K562 (cell line): ENCODE measurements at regions not wholly inside any gene's neighbourhood (a gene's known extent, or its start where the extent isn't known, plus 50 kb on each side); places are given as distances from the start of the nearest gene placed in this dataset.

Experiments
- ATAC-seq: fragments of 200-7000 bp; cut with Tn5 transposase; 3 replicates; pipeline ENCODE4 v1.9.1; 2020; ENCODE audit warnings: moderate library complexity
- BruUV-seq: library from RNA; stranded (reverse); fragments of 400-500 nt; replicated peaks from 2 replicates; lab custom pipeline; 2021; lab: Mats Ljungman, UMichigan
- CTCF ChIA-PET: fragments of 300-600 bp; formaldehyde crosslinking; extraction: SDS; loops from one replicate; lab custom pipeline; 2021; ENCODE audit warnings: low intra/inter-chr PET ratio; lab: Yijun Ruan, JAX
- POLR2A ChIA-PET: fragments of 300-600, 350-650 bp; sonication (Branson Sonifier 250); formaldehyde crosslinking; extraction: SDS; loops from one replicate; lab custom pipeline; 2021; ENCODE audit warnings: antibody characterized with exemption, inconsistent platforms; lab: Yijun Ruan, JAX
- DNase-seq, 4 experiments: peaks; one replicate each; pipeline versions ENCODE4 v3.0.0 to v3.0.0-alpha.2; 2011 to 2018; ENCODE audit warnings: low spot score in 3 of 4, mixed read lengths in 3 of 4; ENCODE audit errors: extremely low read depth in 1 of 4
- FAIRE-seq: peaks from 2 replicates; lab custom pipeline; 2011; peaks lifted over from hg19 to GRCh38; lab: Jason Lieb, UNC
- H2AFZ ChIP-seq: 2 replicates; pipeline ENCODE4 v1.6.0; 2011; ENCODE audit warnings: low read depth, low read length, control low read depth, inconsistent platforms
- H3K27ac ChIP-seq: fragments of 200-600 bp; 3 replicates; pipeline ENCODE4 v1.8.0; 2011; ENCODE audit warnings: low read depth, mild to moderate bottlenecking, control low read depth, inconsistent platforms, low read length, moderate library complexity, mixed read lengths; ENCODE audit errors: extremely low read depth
- H3K27me3 ChIP-seq, 2 experiments: fragments of 300-600 bp in 1 of 2; 2 replicates in 1 of 2; 3 replicates in 1 of 2; pipeline versions ENCODE4 v1.6.0 to v1.8.0; 2011; ENCODE audit warnings: inconsistent platforms in 2 of 2, low read length in 2 of 2, mild to moderate bottlenecking in 1 of 2, mixed read lengths in 1 of 2, moderate library complexity in 1 of 2; ENCODE audit not compliant: control insufficient read depth in 2 of 2, insufficient read depth in 2 of 2
- H3K36me3 ChIP-seq: fragments of 300-600 bp; 3 replicates; pipeline ENCODE4 v1.8.0; 2011; ENCODE audit warnings: mild to moderate bottlenecking, low read length, inconsistent platforms; ENCODE audit not compliant: control insufficient read depth, insufficient read depth
- H3K4me1 ChIP-seq, 2 experiments: fragments of 200-600 bp in 1 of 2; replicated peaks in 1 of 2; 2 replicates in 1 of 2; 3 replicates in 1 of 2; pipeline versions ENCODE4 v1.5.1 to v1.8.0; 2011; ENCODE audit warnings: inconsistent platforms in 2 of 2, low read length in 2 of 2, mild to moderate bottlenecking in 1 of 2, mixed read lengths in 1 of 2, moderate library complexity in 1 of 2; ENCODE audit not compliant: control insufficient read depth in 2 of 2, insufficient read depth in 2 of 2
- H3K4me2 ChIP-seq: 2 replicates; pipeline ENCODE4 v1.6.1; 2011; ENCODE audit warnings: low read length, control low read depth, inconsistent platforms, mixed read lengths; ENCODE audit not compliant: insufficient read depth
- H3K4me3 ChIP-seq: fragments of 200-600 bp; sonication (generic), shearing (Covaris generic); 2 replicates; pipeline ENCODE4 v1.5.1; 2016; ENCODE audit warnings: control low read depth, inconsistent platforms
- H3K79me2 ChIP-seq: fragments of 200-600 bp; 3 replicates; pipeline ENCODE4 v1.8.0; 2011; ENCODE audit warnings: low read length, inconsistent platforms; ENCODE audit not compliant: control insufficient read depth, insufficient read depth
- H3K9ac ChIP-seq, 2 experiments: 2 replicates each; pipeline versions ENCODE4 v1.6.0 to v1.6.1; 2011; ENCODE audit warnings: low read depth in 2 of 2, low read length in 2 of 2, control low read depth in 1 of 2, inconsistent platforms in 1 of 2, mild to moderate bottlenecking in 1 of 2, mixed read lengths in 1 of 2; ENCODE audit not compliant: insufficient read depth in 1 of 2
- H3K9me1 ChIP-seq: one replicate; pipeline ENCODE4 v1.6.0; 2011; ENCODE audit warnings: inconsistent platforms, mild to moderate bottlenecking, low read length, moderate library complexity; ENCODE audit not compliant: control insufficient read depth, insufficient read depth
- H3K9me3 ChIP-seq: replicated peaks from 2 replicates; pipeline ENCODE4 v1.5.1; 2011; ENCODE audit warnings: low read depth, low read length, inconsistent platforms; ENCODE audit not compliant: control insufficient read depth, insufficient read depth
- H4K20me1 ChIP-seq: replicated peaks from 2 replicates; pipeline ENCODE4 v1.6.1; 2011; ENCODE audit warnings: low read length, inconsistent platforms, mixed read lengths; ENCODE audit not compliant: control insufficient read depth, insufficient read depth
- ARID1B ChIP-seq: fragments of 450-650 bp; IDR thresholded peaks from 2 replicates; pipeline ENCODE4 v1.6.1; 2016; ENCODE audit warnings: antibody characterized with exemption, mild to moderate bottlenecking, inconsistent platforms
- C11orf30 ChIP-seq: fragments of 450-650 bp; IDR thresholded peaks from 2 replicates; pipeline ENCODE4 v1.6.1; 2016; ENCODE audit warnings: low read depth, mild to moderate bottlenecking
- ESRRA ChIP-seq: fragments of 450-650 bp; IDR thresholded peaks from 2 replicates; pipeline ENCODE4 v1.6.1; 2014; ENCODE audit warnings: low read depth, mild to moderate bottlenecking, moderate library complexity, borderline replicate concordance
- GTF2B ChIP-seq: IDR thresholded peaks from 2 replicates; pipeline ENCODE4 v1.6.1; 2011; ENCODE audit not compliant: insufficient read length; ENCODE audit errors: extremely low read depth
- GTF2E2 ChIP-seq: fragments of 200-800 bp; sonication (Bioruptor generic); IDR thresholded peaks from 2 replicates; pipeline ENCODE4 v1.6.1; 2016; ENCODE audit warnings: missing genetic modification characterization, missing compliant biosample characterization
- JUN ChIP-seq, 2 experiments: sonication (generic) in 1 of 2; formaldehyde crosslinking in 1 of 2; IDR thresholded peaks; 2 replicates each; pipeline versions ENCODE4 v1.6.1 to v1.8.0; 2012 to 2022; ENCODE audit warnings: borderline replicate concordance in 2 of 2, mild to moderate bottlenecking in 2 of 2, improper control_type of control experiment in 1 of 2, low read depth in 1 of 2, low read length in 1 of 2, missing genetic modification reagents in 1 of 2
- MAFF ChIP-seq: IDR thresholded peaks from 2 replicates; pipeline ENCODE4 v1.6.1; 2012; ENCODE audit warnings: low read length, improper control_type of control experiment
- MAFG ChIP-seq: fragments of 450-650 bp; conservative IDR thresholded peaks from 2 replicates; pipeline ENCODE4 v1.6.1; 2016; ENCODE audit warnings: missing genetic modification characterization, missing compliant biosample characterization
- MAFK ChIP-seq: IDR thresholded peaks from 2 replicates; pipeline ENCODE4 v1.6.1; 2011; ENCODE audit warnings: low read length, improper control_type of control experiment
- NFE2 ChIP-seq: IDR thresholded peaks from 2 replicates; pipeline ENCODE4 v1.6.1; 2014; ENCODE audit warnings: antibody characterized with exemption, low read depth
- NFE2L1 ChIP-seq: fragments of 450-650 bp; IDR thresholded peaks from 2 replicates; pipeline ENCODE4 v1.6.1; 2016; ENCODE audit warnings: missing genetic modification characterization, low read depth, mild to moderate bottlenecking, missing compliant biosample characterization, moderate library complexity, borderline replicate concordance
- TBP ChIP-seq: optimal IDR thresholded peaks from 2 replicates; pipeline ENCODE3; 2011; ENCODE audit warnings: low read depth, low read length, improper control_type of control experiment
- ZFP91 ChIP-seq: sonication (generic); formaldehyde crosslinking; IDR thresholded peaks from 2 replicates; pipeline ENCODE4 v1.8.0; 2022; ENCODE audit warnings: mild to moderate bottlenecking, missing genetic modification reagents
- ZNF121 ChIP-seq: sonication (generic); formaldehyde crosslinking; conservative IDR thresholded peaks from 2 replicates; pipeline ENCODE4 v1.8.0; 2022; ENCODE audit warnings: missing genetic modification reagents
- ZNF24 ChIP-seq: fragments of 450-650 bp; IDR thresholded peaks from 2 replicates; pipeline ENCODE4 v1.6.1; 2016
- ZNF316 ChIP-seq: fragments of 450-650 bp; IDR thresholded peaks from 2 replicates; pipeline ENCODE4 v1.6.1; 2016
- ZSCAN29 ChIP-seq: fragments of 450-650 bp; IDR thresholded peaks from 2 replicates; pipeline ENCODE4 v1.6.1; 2017
- WGBS: fragments of 100-300 bp; shearing (Covaris generic); methylation state at CpG from one replicate; pipeline ENCODE4 v1.1.6; 2016; ENCODE audit warnings: low coverage, mixed read lengths; ENCODE audit not compliant: insufficient coverage; ENCODE audit errors: missing lambda C conversion rate; 5-methylcytosine and 5-hydroxymethylcytosine counted together
- in situ Hi-C: fragments of 300-500 bp; cut with MboI; formaldehyde crosslinking; loops from 4 replicates; pipeline ENCODE4 v1.15.0; 2018; ENCODE audit warnings: inconsistent platforms, mixed read lengths
- intact Hi-C: fragments of 100-400 bp; cut with micrococcal nuclease; formaldehyde crosslinking; loops from 2 replicates; pipeline ENCODE4 v1.14.2; 2022

- TF ChIP-seq MAFF: no peak
- TF ChIP-seq TBP: peak; percentile 21
- no peak for TF ChIP-seq GTF2B
Observed at GRCh38 chr7:140237390-140237789, 60.6 kb upstream of the KDM7A start (continued).

- FAIRE-seq (no peak), DNase-seq (no peak), ATAC-seq (no peak)
- no peak overlapping the region for H3K9ac ChIP-seq
- TF ChIP-seq ZNF121 (CRISPR knock-in tag): peak; percentile 70
- TF ChIP-seq JUN (IDR thresholded peaks at IDR 0.05; ENCODE audit: borderline replicate concordance, low read depth, low read length): no peak
- no peak for TF ChIP-seq JUN (CRISPR knock-in tag; IDR thresholded peaks at IDR 0.05; ENCODE audit: borderline replicate concordance)
- peak; percentile 88 for TF ChIP-seq MAFG (tag)
- 0 out of 2 replicates have a peak, but pooled peaks have one; percentile 46 for TF ChIP-seq MAFK
- TF ChIP-seq C11orf30: peak; percentile 80
- peak; percentile 62; the same call in 1 of the 2 replicates for TF ChIP-seq MAFF
- peak; percentile 49 for TF ChIP-seq NFE2L1 (tag)
- TF ChIP-seq ZNF24: peak; percentile 54
- TF ChIP-seq ZNF316: peak; percentile 88
- TF ChIP-seq ZFP91: no peak
- no peak for TF ChIP-seq GTF2E2 (tag)
- no peak for TF ChIP-seq ESRRA
- peak; percentile 66 for TF ChIP-seq NFE2
- TF ChIP-seq ARID1B: no peak
- no peak for TF ChIP-seq ZSCAN29
- ChIA-PET CTCF (no interaction called here), POLR2A (interaction anchor here (0.9 to 1.4 kb wide), 3 partner anchors 11 to 38 kb away, joined by 3 to 8 read pairs (median 3); no protein-coding TSS in a partner anchor)
- H3K79me2 ChIP-seq: no peaks in the 10 kb centered on the region
- no TSS peak for BruUV-seq
- H3K9me1 ChIP-seq: no peaks in the 10 kb centered on the region
- no peaks in the 10 kb centered on the region for H3K36me3 ChIP-seq
- intact Hi-C loops (no loop called here), in situ Hi-C loops (no loop called here)
- H3K4me3 ChIP-seq: no peak overlapping the region
- H4K20me1 ChIP-seq: no peaks in the 10 kb centered on the region
- H3K27me3 ChIP-seq: no peaks in the 10 kb centered on the region
- no peaks in the 10 kb centered on the region for H3K9me3 ChIP-seq
- WGBS: 61% methylated on average over 6 of the region's 6 CpGs
- no peak overlapping the region for H3K27ac ChIP-seq
- H3K4me2 ChIP-seq: no peak overlapping the region
- no peak overlapping the region for H2AFZ ChIP-seq
- H3K4me1 ChIP-seq: peaks cover 16 to 25% of the 10 kb centered on the region in 2 experiments
Observed at GRCh38 chr7:140236626-140237025, 59.8 kb upstream of the KDM7A start.
